BE2C (cell line): ENCODE measurements at regions not wholly inside any gene's neighbourhood (a gene's known extent, or its start where the extent isn't known, plus 50 kb on each side); places are given as distances from the start of the nearest gene placed in this dataset.
"Not testable (repeated sequence)": the region's sequence is repeated elsewhere in the genome, so short reads cannot be mapped to it uniquely, and the experiment has no call there.

Source experiments
- DNase-seq: peaks from one replicate; pipeline ENCODE4 v3.0.0-alpha.2; 2020
- H3K27me3 ChIP-seq: fragments of 250-450 bp; sonication (Bioruptor Pico); 2 replicates; pipeline ENCODE4 v1.5.1; 2020; ENCODE audit warnings: mild to moderate bottlenecking
- H3K36me3 ChIP-seq: fragments of 250-450 bp; sonication (Bioruptor Pico); 2 replicates; pipeline ENCODE4 v1.5.1; 2020; ENCODE audit warnings: mild to moderate bottlenecking
- H3K4me1 ChIP-seq: fragments of 250-450 bp; sonication (Bioruptor Pico); 2 replicates; pipeline ENCODE4 v1.5.1; 2020
- H3K4me3 ChIP-seq: 2 replicates; pipeline ENCODE4 v1.5.1; 2011; ENCODE audit warnings: low read depth, low read length
- H3K9me3 ChIP-seq: fragments of 250-450 bp; sonication (Bioruptor Pico); 2 replicates; pipeline ENCODE4 v1.5.1; 2020
- CTCF ChIP-seq: IDR thresholded peaks from 2 replicates; pipeline ENCODE4 v1.5.1; 2012; ENCODE audit warnings: mild to moderate bottlenecking, low read depth, low read length

DNA sequence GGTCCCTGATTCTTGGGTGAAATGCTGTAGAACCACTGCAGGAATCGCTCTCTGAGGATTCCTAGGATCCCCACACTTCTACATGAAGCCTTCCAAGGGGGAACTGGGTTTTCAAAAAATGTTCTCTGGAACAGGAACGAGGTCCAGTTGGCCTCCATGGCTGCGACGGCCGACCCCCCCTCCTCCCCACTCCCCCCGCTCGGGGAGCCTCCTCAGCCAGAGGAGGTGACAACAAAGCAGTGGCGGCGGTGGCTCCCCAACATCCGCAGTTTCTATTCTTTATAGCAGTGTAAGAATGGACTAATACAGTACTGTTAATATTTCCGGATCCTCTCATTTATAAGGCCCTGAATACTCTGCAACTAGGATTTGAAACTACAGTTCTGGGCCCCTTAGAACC lies 84.0 kb upstream of the PLAAT1 start:
- H3K4me3 ChIP-seq, result no peak overlapping the region
- TF ChIP-seq CTCF, result no peak

GRCh38 chr3:193165431-193166120 lies 75.4 kb upstream of the PLAAT1 start:
- no peaks in the 10 kb centered on the region for H3K27me3 ChIP-seq
- no peaks in the 10 kb centered on the region for H3K4me1 ChIP-seq
- H3K36me3 ChIP-seq, result no peaks in the 10 kb centered on the region
- no peaks in the 10 kb centered on the region for H3K9me3 ChIP-seq
- no peak overlapping the region for H3K4me3 ChIP-seq
- TF ChIP-seq CTCF, result no peak
- DNase-seq, result no peak

More for the DNA sequence above, 84.0 kb upstream of the PLAAT1 start:
- Histone ChIP-seq H3K27me3 (no peaks in the 10 kb centered on the region), H3K9me3 (no peaks in the 10 kb centered on the region), H3K4me1 (no peaks in the 10 kb centered on the region), H3K36me3 (no peaks in the 10 kb centered on the region)
- DNase-seq, result no peak

- no peak overlapping the region for H3K4me3 ChIP-seq
- no peak for DNase-seq
- no peaks in the 10 kb centered on the region for H3K36me3 ChIP-seq
- H3K9me3 ChIP-seq, result no peaks in the 10 kb centered on the region
- H3K4me1 ChIP-seq, result no peaks in the 10 kb centered on the region
- no peak for TF ChIP-seq CTCF
- H3K27me3 ChIP-seq, result no peaks in the 10 kb centered on the region
Measured at GRCh38 chr3:193168931-193169330, 72.1 kb upstream of the PLAAT1 start.

GRCh38 chr3:193174140-193174539 lies 66.9 kb upstream of the PLAAT1 start:
- Histone ChIP-seq H3K36me3 (no peaks in the 10 kb centered on the region), H3K4me3 (no peak overlapping the region), H3K27me3 (no peaks in the 10 kb centered on the region; the same call in 1 of the 2 replicates), H3K4me1 (no peaks in the 10 kb centered on the region), H3K9me3 (no peaks in the 10 kb centered on the region)
- no peak for DNase-seq
- TF ChIP-seq CTCF, result no peak

DNA sequence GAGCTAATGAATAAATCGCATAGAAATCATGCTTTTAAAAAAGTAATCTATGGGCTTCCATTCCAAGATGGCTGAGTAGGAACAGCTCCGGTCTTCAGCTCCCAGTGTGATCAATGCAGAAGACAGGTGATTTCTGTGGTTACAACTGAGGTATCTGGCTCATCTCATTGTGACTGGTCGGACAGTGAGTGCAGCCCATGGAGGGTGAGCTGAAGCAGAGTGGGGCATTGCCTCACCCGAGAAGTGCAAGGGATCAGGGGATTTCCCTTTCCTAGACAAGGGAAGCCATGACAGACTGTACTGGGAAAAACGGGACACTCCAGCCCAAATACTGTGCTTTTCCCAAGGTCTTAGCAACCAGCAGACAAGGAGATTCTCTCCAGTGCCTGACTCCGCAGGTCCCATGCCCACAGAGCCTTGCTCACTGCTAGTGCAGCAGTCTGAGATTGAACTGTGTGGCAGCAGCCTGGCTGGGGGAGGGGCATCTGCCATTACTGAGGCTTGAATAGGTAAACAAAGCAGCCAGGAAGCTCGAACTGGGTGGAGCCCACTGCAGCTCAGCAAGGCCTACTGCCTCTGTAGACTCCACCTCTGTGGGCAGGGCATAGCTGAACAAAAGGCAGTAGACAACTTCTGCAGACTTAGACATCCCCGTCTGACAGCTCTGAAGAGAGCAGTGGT lies 61.5 kb upstream of the PLAAT1 start:
- not testable (repeated sequence) for H3K36me3 ChIP-seq, H3K4me3 ChIP-seq, H3K9me3 ChIP-seq, DNase-seq, H3K4me1 ChIP-seq, H3K27me3 ChIP-seq

DNA sequence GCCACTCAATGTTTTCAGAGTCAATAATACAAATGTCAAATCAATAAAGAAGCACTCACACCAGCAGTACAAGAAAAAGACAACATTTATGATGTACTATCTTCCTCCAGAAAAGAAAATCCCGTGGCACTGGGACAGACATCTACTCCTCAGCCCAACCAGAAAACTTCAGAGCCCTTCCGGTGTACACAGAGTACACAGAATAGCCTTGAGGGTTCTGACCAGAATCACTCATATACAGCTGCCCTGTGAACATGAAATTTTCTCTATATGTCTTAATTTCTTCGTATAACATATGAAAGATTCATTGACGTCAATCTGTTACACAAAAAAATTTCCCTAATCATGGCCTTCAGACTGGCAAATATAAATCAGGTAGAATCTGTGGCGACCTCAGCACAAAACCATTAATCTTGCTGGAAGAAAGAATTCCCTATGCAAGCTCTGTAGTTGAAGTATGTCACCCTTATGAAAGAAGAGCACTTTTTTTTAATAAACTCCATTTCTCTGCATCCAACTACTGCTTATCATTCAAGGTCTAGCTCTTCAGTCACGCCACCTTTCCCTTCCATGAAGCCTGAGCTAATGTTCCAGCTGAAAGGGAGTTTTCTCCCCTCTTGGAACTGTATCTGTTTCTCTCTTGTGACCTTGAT lies 53.8 kb upstream of the PLAAT1 start:
- Histone ChIP-seq H3K36me3 (no peaks in the 10 kb centered on the region), H3K4me3 (no peak overlapping the region), H3K9me3 (no peaks in the 10 kb centered on the region), H3K27me3 (peaks cover 4% of the 10 kb centered on the region; the same call in 1 of the 2 replicates), H3K4me1 (no peaks in the 10 kb centered on the region)
- no peak for TF ChIP-seq CTCF
- DNase-seq, result no peak
